ENCODE measurements at regions not wholly inside any gene's neighbourhood (a gene's known extent, or its start where the extent isn't known, plus 50 kb on each side); places are given as distances from the start of the nearest gene placed in this dataset.

- no peak overlapping the region for H2BK5ac ChIP-seq (ENCODE audit: low read depth, low read length, poor library complexity)
- no peaks in the 10 kb centered on the region for H3K4me1 ChIP-seq (ENCODE audit: control insufficient read depth in 1 of 2, insufficient read depth in 2 of 2, low read length in 2 of 2)
- no peak overlapping the region for H3K14ac ChIP-seq (ENCODE audit: low read length)
- H3K18ac ChIP-seq (ENCODE audit: low read length), result no peak overlapping the region
- no peaks in the 10 kb centered on the region for H3K79me1 ChIP-seq (ENCODE audit: low read length)
- H3K9me3 ChIP-seq (ENCODE audit: insufficient read depth, low read depth, low read length), result peaks cover 3% of the 10 kb centered on the region
- H2BK120ac ChIP-seq (ENCODE audit: insufficient read depth, low read length, poor library complexity), result no peak overlapping the region
- H4K8ac ChIP-seq (ENCODE audit: low read depth, low read length), result no peak overlapping the region
- H3K27ac ChIP-seq (ENCODE audit: low read depth, low read length), result no peak overlapping the region
- H3K4me3 ChIP-seq (ENCODE audit: low read depth, low read length), result no peak overlapping the region
- no peak overlapping the region for H2AFZ ChIP-seq (ENCODE audit: insufficient read depth, low read length, poor library complexity)
- H3K4ac ChIP-seq (ENCODE audit: low read depth, low read length), result no peak overlapping the region
- no peak overlapping the region for H2BK12ac ChIP-seq (ENCODE audit: low read length)
- H3K27me3 ChIP-seq (ENCODE audit: insufficient read depth, low read length), result no peaks in the 10 kb centered on the region
- H4K91ac ChIP-seq (ENCODE audit: low read depth, low read length), result no peak overlapping the region
- no peaks in the 10 kb centered on the region for H3K36me3 ChIP-seq (ENCODE audit: control insufficient read depth in 1 of 2, insufficient read depth in 2 of 2, low read length in 2 of 2)
- H3K79me2 ChIP-seq (ENCODE audit: control insufficient read depth, insufficient read depth, low read length, poor library complexity), result no peaks in the 10 kb centered on the region
- H3K4me2 ChIP-seq (ENCODE audit: low read length), result no peak overlapping the region
- H4K12ac ChIP-seq (ENCODE audit: low read depth, low read length), result no peak overlapping the region
- no peak for DNase-seq
- H2AK5ac ChIP-seq (ENCODE audit: low read length), result no peak overlapping the region
- H3K9ac ChIP-seq (ENCODE audit: low read length), result no peak overlapping the region
- no peak overlapping the region for H3K23ac ChIP-seq (ENCODE audit: low read length)
- WGBS (ENCODE audit: extremely low coverage, insufficient coverage, insufficient read length), result no CpG with 5 or more reads among the region's 4 CpGs
These were observed 292.9 kb upstream of the DUSP10 start for GRCh38 chr1:222034790-222035189.

GRCh38 chr1:222033450-222033849, 291.6 kb upstream of the DUSP10 start:
- Histone ChIP-seq H4K12ac (ENCODE audit: low read depth, low read length) (no peak overlapping the region), H3K4ac (ENCODE audit: low read depth, low read length) (no peak overlapping the region), H3K79me2 (ENCODE audit: control insufficient read depth, insufficient read depth, low read length, poor library complexity) (no peaks in the 10 kb centered on the region), H2BK5ac (ENCODE audit: low read depth, low read length, poor library complexity) (no peak overlapping the region), H3K18ac (ENCODE audit: low read length) (no peak overlapping the region), H3K9me3 (ENCODE audit: insufficient read depth, low read depth, low read length) (peaks cover 3% of the 10 kb centered on the region), H3K4me3 (ENCODE audit: low read depth, low read length) (no peak overlapping the region), H2BK120ac (ENCODE audit: insufficient read depth, low read length, poor library complexity) (no peak overlapping the region), H4K8ac (ENCODE audit: low read depth, low read length) (no peak overlapping the region), H2BK12ac (ENCODE audit: low read length) (no peak overlapping the region), H3K79me1 (ENCODE audit: low read length) (no peaks in the 10 kb centered on the region), H3K4me2 (ENCODE audit: low read length) (no peak overlapping the region), H2AK5ac (ENCODE audit: low read length) (no peak overlapping the region), H3K27ac (ENCODE audit: low read depth, low read length) (no peak overlapping the region), H3K23ac (ENCODE audit: low read length) (no peak overlapping the region), H4K91ac (ENCODE audit: low read depth, low read length) (no peak overlapping the region), H3K27me3 (ENCODE audit: insufficient read depth, low read length) (no peaks in the 10 kb centered on the region), H3K14ac (ENCODE audit: low read length) (no peak overlapping the region), H2AFZ (ENCODE audit: insufficient read depth, low read length, poor library complexity) (no peak overlapping the region), H3K9ac (ENCODE audit: low read length) (no peak overlapping the region), H3K4me1 (ENCODE audit: control insufficient read depth in 1 of 2, insufficient read depth in 2 of 2, low read length in 2 of 2) (no peaks in the 10 kb centered on the region), H3K36me3 (ENCODE audit: control insufficient read depth in 1 of 2, insufficient read depth in 2 of 2, low read length in 2 of 2) (no peaks in the 10 kb centered on the region)
- no CpG with 5 or more reads among the region's 3 CpGs for WGBS (ENCODE audit: extremely low coverage, insufficient coverage, insufficient read length)
- no peak for DNase-seq

- DNase-seq, result no peak
- Histone ChIP-seq H3K36me3 (ENCODE audit: control insufficient read depth in 1 of 2, insufficient read depth in 2 of 2, low read length in 2 of 2) (no peaks in the 10 kb centered on the region), H3K23ac (ENCODE audit: low read length) (no peak overlapping the region), H3K4me3 (ENCODE audit: low read depth, low read length) (no peak overlapping the region), H3K27me3 (ENCODE audit: insufficient read depth, low read length) (no peaks in the 10 kb centered on the region), H3K14ac (ENCODE audit: low read length) (no peak overlapping the region), H3K9ac (ENCODE audit: low read length) (no peak overlapping the region), H3K18ac (ENCODE audit: low read length) (no peak overlapping the region), H2AK5ac (ENCODE audit: low read length) (no peak overlapping the region), H2AFZ (ENCODE audit: insufficient read depth, low read length, poor library complexity) (no peak overlapping the region), H2BK5ac (ENCODE audit: low read depth, low read length, poor library complexity) (no peak overlapping the region), H3K9me3 (ENCODE audit: insufficient read depth, low read depth, low read length) (peaks cover 3% of the 10 kb centered on the region), H4K8ac (ENCODE audit: low read depth, low read length) (no peak overlapping the region), H3K4me1 (ENCODE audit: control insufficient read depth in 1 of 2, insufficient read depth in 2 of 2, low read length in 2 of 2) (no peaks in the 10 kb centered on the region), H4K91ac (ENCODE audit: low read depth, low read length) (no peak overlapping the region), H3K4me2 (ENCODE audit: low read length) (no peak overlapping the region), H4K12ac (ENCODE audit: low read depth, low read length) (no peak overlapping the region), H2BK12ac (ENCODE audit: low read length) (no peak overlapping the region), H3K27ac (ENCODE audit: low read depth, low read length) (no peak overlapping the region), H3K4ac (ENCODE audit: low read depth, low read length) (no peak overlapping the region), H2BK120ac (ENCODE audit: insufficient read depth, low read length, poor library complexity) (no peak overlapping the region), H3K79me2 (ENCODE audit: control insufficient read depth, insufficient read depth, low read length, poor library complexity) (no peaks in the 10 kb centered on the region), H3K79me1 (ENCODE audit: low read length) (no peaks in the 10 kb centered on the region)
- no CpG with 5 or more reads among the region's 1 CpG for WGBS (ENCODE audit: extremely low coverage, insufficient coverage, insufficient read length)
These were observed 289.4 kb upstream of the DUSP10 start for GRCh38 chr1:222031318-222031717.

GRCh38 chr1:222028676-222029075, 286.8 kb upstream of the DUSP10 start:
- H3K4me2 ChIP-seq (ENCODE audit: low read length), result no peak overlapping the region
- no peaks in the 10 kb centered on the region for H3K79me1 ChIP-seq (ENCODE audit: low read length)
- H4K12ac ChIP-seq (ENCODE audit: low read depth, low read length), result no peak overlapping the region
- no peak overlapping the region for H2BK120ac ChIP-seq (ENCODE audit: insufficient read depth, low read length, poor library complexity)
- no peak overlapping the region for H2BK5ac ChIP-seq (ENCODE audit: low read depth, low read length, poor library complexity)
- no peaks in the 10 kb centered on the region for H3K79me2 ChIP-seq (ENCODE audit: control insufficient read depth, insufficient read depth, low read length, poor library complexity)
- no peak overlapping the region for H2BK12ac ChIP-seq (ENCODE audit: low read length)
- no peak overlapping the region for H3K4ac ChIP-seq (ENCODE audit: low read depth, low read length)
- H3K27ac ChIP-seq (ENCODE audit: low read depth, low read length), result no peak overlapping the region
- no peaks in the 10 kb centered on the region for H3K36me3 ChIP-seq (ENCODE audit: control insufficient read depth in 1 of 2, insufficient read depth in 2 of 2, low read length in 2 of 2)
- no peak overlapping the region for H2AFZ ChIP-seq (ENCODE audit: insufficient read depth, low read length, poor library complexity)
- H3K9ac ChIP-seq (ENCODE audit: low read length), result no peak overlapping the region
- H4K8ac ChIP-seq (ENCODE audit: low read depth, low read length), result no peak overlapping the region
- no peak overlapping the region for H2AK5ac ChIP-seq (ENCODE audit: low read length)
- no peak for DNase-seq
- H3K27me3 ChIP-seq (ENCODE audit: insufficient read depth, low read length), result no peaks in the 10 kb centered on the region
- H3K18ac ChIP-seq (ENCODE audit: low read length), result no peak overlapping the region
- no peak overlapping the region for H3K14ac ChIP-seq (ENCODE audit: low read length)
- H3K4me1 ChIP-seq (ENCODE audit: control insufficient read depth in 1 of 2, insufficient read depth in 2 of 2, low read length in 2 of 2), result no peaks in the 10 kb centered on the region
- H3K23ac ChIP-seq (ENCODE audit: low read length), result no peak overlapping the region
- H3K9me3 ChIP-seq (ENCODE audit: insufficient read depth, low read depth, low read length), result no peaks in the 10 kb centered on the region
- H4K91ac ChIP-seq (ENCODE audit: low read depth, low read length), result no peak overlapping the region
- no CpG with 5 or more reads among the region's 2 CpGs for WGBS (ENCODE audit: extremely low coverage, insufficient coverage, insufficient read length)
- no peak overlapping the region for H3K4me3 ChIP-seq (ENCODE audit: low read depth, low read length)
